Lower leg skin (tissue), 4 donors: ENCODE measurements at regions not wholly inside any gene's neighbourhood (a gene's known extent, or its start where the extent isn't known, plus 50 kb on each side); places are given as distances from the start of the nearest gene placed in this dataset.

Experiments
- DNase-seq, 2 donors: peaks; one replicate each; pipeline ENCODE4 v3.0.0-alpha.2; 2019; ENCODE audit warnings: low spot score in 2 of 2
- H3K4me3 ChIP-seq: fragments of 200-600 bp; sonication (generic); 2 replicates; pipeline ENCODE4 v1.5.1; 2017; ENCODE audit warnings: mild to moderate bottlenecking, low read depth; ENCODE audit not compliant: poor library complexity, severe bottlenecking
- CTCF ChIP-seq, 3 donors: fragments of 450-650 bp; IDR thresholded peaks; one replicate each; pipeline ENCODE4 v1.5.1; 2016; ENCODE audit warnings: antibody characterized with exemption in 3 of 3, mild to moderate bottlenecking in 3 of 3, moderate library complexity in 2 of 3
- POLR2A ChIP-seq, 2 donors: fragments of 450-650 bp; IDR thresholded peaks; one replicate each; pipeline ENCODE4 v1.6.1; 2016 to 2017; ENCODE audit warnings: antibody characterized with exemption in 2 of 2, mild to moderate bottlenecking in 1 of 2, moderate library complexity in 1 of 2
- WGBS, 2 donors: methylation state at CpG; one replicate each; pipeline ENCODE4 v1.1.5; 2018; 5-methylcytosine and 5-hydroxymethylcytosine counted together
- intact Hi-C: fragments of 100-400 bp; cut with DNase I; formaldehyde crosslinking; loops from one replicate; pipeline ENCODE4 v1.15.0; 2023; ENCODE audit warnings: low total_unique reads

GRCh38 chr3:102030661-102031060 lies 181.3 kb downstream of the NFKBIZ start:
- H3K4me3 ChIP-seq = no peak overlapping the region
- intact Hi-C loops = no loop called here
- TF ChIP-seq CTCF (IDR thresholded peaks at IDR 0.05) (no peak), POLR2A (IDR thresholded peaks at IDR 0.05) (no peak)
- WGBS, 2 donors = 74 to 78% methylated on average over 2 of the region's 2 CpGs
- no peak for DNase-seq

- intact Hi-C loops = no loop called here
- H3K4me3 ChIP-seq = no peak overlapping the region
- 76 to 85% methylated on average over 2 of the region's 2 CpGs for WGBS, 2 donors
- no peak for DNase-seq
- TF ChIP-seq CTCF (IDR thresholded peaks at IDR 0.05) (no peak), POLR2A (IDR thresholded peaks at IDR 0.05) (no peak)
These were observed 182.5 kb downstream of the NFKBIZ start for GRCh38 chr3:102031834-102032233.

- intact Hi-C loops = no loop called here
- 64 to 69% methylated on average over 2 of the region's 2 CpGs for WGBS, 2 donors
- no peak overlapping the region for H3K4me3 ChIP-seq
- no peak for DNase-seq
- no peak for TF ChIP-seq CTCF (IDR thresholded peaks at IDR 0.05)
- no peak for TF ChIP-seq POLR2A (IDR thresholded peaks at IDR 0.05)
These were observed 183.4 kb downstream of the NFKBIZ start for GRCh38 chr3:102032491-102033383.

GRCh38 chr3:102034639-102035451 lies 185.5 kb downstream of the NFKBIZ start:
- DNase-seq = no peak
- 65 to 79% methylated on average over 3 of the region's 3 CpGs for WGBS, 2 donors
- TF ChIP-seq POLR2A (IDR thresholded peaks at IDR 0.05) (no peak), CTCF (IDR thresholded peaks at IDR 0.05) (no peak)
- intact Hi-C loops = no loop called here
- H3K4me3 ChIP-seq = no peak overlapping the region

- intact Hi-C loops = no loop called here
- TF ChIP-seq CTCF (IDR thresholded peaks at IDR 0.05) (no peak), POLR2A (IDR thresholded peaks at IDR 0.05) (no peak)
- DNase-seq = no peak
- 84 to 86% methylated on average over 2 of the region's 2 CpGs for WGBS, 2 donors
- H3K4me3 ChIP-seq = no peak overlapping the region
These were observed 186.7 kb downstream of the NFKBIZ start for GRCh38 chr3:102036017-102036416.
